CD14-positive monocyte (primary cell): ENCODE measurements at regions not wholly inside any gene's neighbourhood (a gene's known extent, or its start where the extent isn't known, plus 50 kb on each side); places are given as distances from the start of the nearest gene placed in this dataset.

Experiments used
- DNase-seq, 3 donors: peaks; one replicate each; pipeline ENCODE4 v3.0.0-alpha.2; 2011 to 2022
- H2AFZ ChIP-seq: 2 replicates; pipeline ENCODE4 v1.6.0; 2012; ENCODE audit warnings: mild to moderate bottlenecking, low read depth, low read length, inconsistent platforms; ENCODE audit not compliant: insufficient read depth, poor library complexity, severe bottlenecking
- H3K27ac ChIP-seq, 2 donors: 1 replicate in 1 of 2; 2 replicates in 1 of 2; pipeline ENCODE4 v1.5.1; 2012 to 2013; ENCODE audit warnings: low read length in 2 of 2, control low read depth in 1 of 2, inconsistent platforms in 1 of 2, low read depth in 1 of 2, mild to moderate bottlenecking in 1 of 2
- H3K27me3 ChIP-seq, 2 donors: one replicate each; pipeline versions ENCODE4 v1.6.0 to v1.6.1; 2011 to 2013; ENCODE audit warnings: low read length in 2 of 2; ENCODE audit not compliant: control insufficient read depth in 2 of 2, insufficient read depth in 2 of 2
- H3K36me3 ChIP-seq, 2 donors: replicated peaks in 1 of 2; 1 replicate in 1 of 2; 2 replicates in 1 of 2; pipeline versions ENCODE4 v1.5.1 to v1.6.1; 2012 to 2013; ENCODE audit warnings: low read length in 2 of 2, control low read depth in 1 of 2, inconsistent platforms in 1 of 2, mild to moderate bottlenecking in 1 of 2; ENCODE audit not compliant: insufficient read depth in 2 of 2, control insufficient read depth in 1 of 2
- H3K4me1 ChIP-seq, 2 donors: 1 replicate in 1 of 2; 2 replicates in 1 of 2; pipeline versions ENCODE4 v1.5.1 to v1.6.1; 2012 to 2013; ENCODE audit warnings: low read length in 2 of 2, control low read depth in 1 of 2, inconsistent platforms in 1 of 2, mild to moderate bottlenecking in 1 of 2, moderate library complexity in 1 of 2; ENCODE audit not compliant: insufficient read depth in 2 of 2, control insufficient read depth in 1 of 2
- H3K4me2 ChIP-seq: replicated peaks from 2 replicates; pipeline ENCODE3; 2012; ENCODE audit warnings: low read length, moderate library complexity, mild to moderate bottlenecking; ENCODE audit not compliant: poor library complexity, severe bottlenecking; ENCODE audit errors: extremely low read depth
- H3K4me3 ChIP-seq, 3 experiments: fragments of 200-600 bp in 1 of 3; sonication (generic) in 1 of 3; replicated peaks in 1 of 3; 1 replicate in 2 of 3; 2 replicates in 1 of 3; pipeline ENCODE4 v1.5.1; 2011 to 2013; ENCODE audit warnings: low read length in 3 of 3, mild to moderate bottlenecking in 3 of 3, control low read depth in 2 of 3, low read depth in 2 of 3, inconsistent platforms in 1 of 3, moderate library complexity in 1 of 3
- H3K79me2 ChIP-seq: 2 replicates; pipeline ENCODE4 v1.6.0; 2012; ENCODE audit warnings: mild to moderate bottlenecking, control low read depth, inconsistent platforms, low read length, moderate library complexity; ENCODE audit not compliant: insufficient read depth
- H3K9ac ChIP-seq: 2 replicates; pipeline ENCODE4 v1.6.0; 2017; ENCODE audit warnings: low read length, mild to moderate bottlenecking; ENCODE audit not compliant: insufficient read depth, poor library complexity, severe bottlenecking
- H3K9me3 ChIP-seq, 2 donors: replicated peaks in 1 of 2; 1 replicate in 1 of 2; 2 replicates in 1 of 2; pipeline versions ENCODE4 v1.5.1 to v1.6.1; 2012 to 2013; ENCODE audit warnings: low read length in 2 of 2, control low read depth in 1 of 2; ENCODE audit not compliant: control insufficient read depth in 1 of 2, insufficient read depth in 1 of 2
- H4K20me1 ChIP-seq: 2 replicates; pipeline ENCODE4 v1.6.0; 2012; ENCODE audit warnings: mild to moderate bottlenecking, low read length, control low read depth, moderate library complexity; ENCODE audit not compliant: insufficient read depth
- H3K27ac Mint-ChIP-seq, 7 donors: one replicate each; pipeline ENCODE4 v1.8.0; 2020; ENCODE audit warnings: mild to moderate bottlenecking in 7 of 7, mixed read lengths in 7 of 7, moderate library complexity in 6 of 7, inconsistent platforms in 2 of 7
- H3K27me3 Mint-ChIP-seq, 3 donors: one replicate each; pipeline ENCODE4 v1.8.0; 2021 to 2022; ENCODE audit warnings: low read depth in 3 of 3, mild to moderate bottlenecking in 3 of 3, mixed read lengths in 3 of 3, moderate library complexity in 3 of 3, inconsistent platforms in 1 of 3
- H3K36me3 Mint-ChIP-seq, 2 donors: one replicate each; pipeline ENCODE4 v1.8.0; 2020; ENCODE audit warnings: mixed read lengths in 2 of 2, inconsistent platforms in 1 of 2, mild to moderate bottlenecking in 1 of 2
- H3K4me1 Mint-ChIP-seq: one replicate; pipeline ENCODE4 v1.8.0; 2020; ENCODE audit warnings: mild to moderate bottlenecking, mixed read lengths
- H3K4me3 Mint-ChIP-seq, 2 donors: one replicate each; pipeline ENCODE4 v1.8.0; 2020; ENCODE audit warnings: mild to moderate bottlenecking in 2 of 2, mixed read lengths in 2 of 2, moderate library complexity in 1 of 2
- H3K9me3 Mint-ChIP-seq, 7 donors: one replicate each; pipeline ENCODE4 v1.8.0; 2020 to 2022; ENCODE audit warnings: mixed read lengths in 7 of 7, mild to moderate bottlenecking in 6 of 7, moderate library complexity in 6 of 7, inconsistent platforms in 2 of 7
- WGBS: methylation state at CpG from one replicate; pipeline ENCODE4 v1.1.5; 2013; ENCODE audit warnings: missing lambda C conversion rate; ENCODE audit not compliant: insufficient coverage; 5-methylcytosine and 5-hydroxymethylcytosine counted together
- intact Hi-C, 2 donors: fragments of 100-400 bp; cut with micrococcal nuclease; formaldehyde crosslinking; loops; one replicate each; pipeline versions ENCODE4 v1.15.0 to v1.15.1; 2023
- TF ChIP-seq, protein P1 (sequence below): fragments of 200-600 bp; IDR thresholded peaks from one replicate; pipeline ENCODE4 v1.8.0; 2022; ENCODE audit warnings: antibody characterized with exemption, mild to moderate bottlenecking

DNA sequence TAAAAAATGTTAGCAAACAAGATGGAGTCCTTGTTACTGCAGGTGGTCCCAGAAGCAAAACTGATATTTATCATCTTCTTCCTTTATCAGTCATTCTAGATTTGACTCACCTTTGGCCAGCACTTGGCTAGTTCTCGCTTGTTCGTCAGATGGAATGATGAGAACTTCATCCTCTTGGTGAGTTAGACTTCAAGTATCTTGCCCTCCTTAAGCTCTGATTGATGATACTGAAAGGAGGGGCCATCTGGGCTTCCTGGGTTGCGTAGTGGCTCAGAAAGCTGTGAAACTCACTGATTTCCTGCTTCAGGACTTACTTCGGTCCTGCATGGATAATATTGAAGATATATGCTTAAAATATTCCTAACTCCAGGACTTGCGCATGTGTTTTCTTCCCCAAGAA is 1248.2 kb upstream of the CDH9 start:
- Histone ChIP-seq H3K79me2 (no peaks in the 10 kb centered on the region), H3K4me2 (no peak overlapping the region), H2AFZ (no peak overlapping the region), H3K9me3 (peaks cover 8 to 18% of the 10 kb centered on the region in 2 donors), H3K9ac (no peak overlapping the region), H4K20me1 (no peaks in the 10 kb centered on the region), H3K27ac (no peak overlapping the region), H3K4me1 (no peaks in the 10 kb centered on the region), H3K36me3 (no peaks in the 10 kb centered on the region), H3K4me3 (no peak overlapping the region), H3K27me3 (no peaks in the 10 kb centered on the region)
- no peaks in the 10 kb centered on the region for H3K27me3 Mint-ChIP-seq
- 72% methylated on average over 2 of the region's 5 CpGs for WGBS
- H3K36me3 Mint-ChIP-seq: no peaks in the 10 kb centered on the region
- intact Hi-C loops: no loop called here
- no peaks in the 10 kb centered on the region for H3K4me1 Mint-ChIP-seq
- DNase-seq: no peak
- TF ChIP-seq, protein P1, sequence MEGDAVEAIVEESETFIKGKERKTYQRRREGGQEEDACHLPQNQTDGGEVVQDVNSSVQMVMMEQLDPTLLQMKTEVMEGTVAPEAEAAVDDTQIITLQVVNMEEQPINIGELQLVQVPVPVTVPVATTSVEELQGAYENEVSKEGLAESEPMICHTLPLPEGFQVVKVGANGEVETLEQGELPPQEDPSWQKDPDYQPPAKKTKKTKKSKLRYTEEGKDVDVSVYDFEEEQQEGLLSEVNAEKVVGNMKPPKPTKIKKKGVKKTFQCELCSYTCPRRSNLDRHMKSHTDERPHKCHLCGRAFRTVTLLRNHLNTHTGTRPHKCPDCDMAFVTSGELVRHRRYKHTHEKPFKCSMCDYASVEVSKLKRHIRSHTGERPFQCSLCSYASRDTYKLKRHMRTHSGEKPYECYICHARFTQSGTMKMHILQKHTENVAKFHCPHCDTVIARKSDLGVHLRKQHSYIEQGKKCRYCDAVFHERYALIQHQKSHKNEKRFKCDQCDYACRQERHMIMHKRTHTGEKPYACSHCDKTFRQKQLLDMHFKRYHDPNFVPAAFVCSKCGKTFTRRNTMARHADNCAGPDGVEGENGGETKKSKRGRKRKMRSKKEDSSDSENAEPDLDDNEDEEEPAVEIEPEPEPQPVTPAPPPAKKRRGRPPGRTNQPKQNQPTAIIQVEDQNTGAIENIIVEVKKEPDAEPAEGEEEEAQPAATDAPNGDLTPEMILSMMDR: no peak
- H3K4me3 Mint-ChIP-seq: no peak overlapping the region
- peaks cover 0 to 9% (median 0%) of the 10 kb centered on the region in 7 donors for H3K9me3 Mint-ChIP-seq
- H3K27ac Mint-ChIP-seq: no peak overlapping the region

DNA sequence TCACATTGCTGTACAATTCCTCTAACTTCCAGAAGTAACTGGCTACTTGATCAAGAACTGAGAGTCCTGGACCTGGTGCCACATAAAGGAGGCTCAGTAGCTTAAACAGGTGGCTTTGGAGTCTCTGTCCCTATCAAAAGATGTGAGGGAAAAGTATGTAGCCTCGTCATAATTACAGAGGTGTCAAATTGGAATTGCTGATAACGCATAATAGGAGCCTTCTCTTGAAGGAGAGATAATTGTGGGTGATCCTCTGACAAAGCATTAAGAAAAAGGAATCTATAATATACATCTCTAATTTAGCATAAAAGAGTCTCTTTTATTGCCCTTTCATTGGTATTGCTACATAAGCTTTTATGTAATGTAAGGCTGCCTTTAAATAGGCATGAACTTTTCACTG is 1246.4 kb upstream of the CDH9 start:
- H3K4me1 ChIP-seq: no peaks in the 10 kb centered on the region
- Mint-ChIP-seq H3K9me3 (peaks cover 0 to 9% (median 0%) of the 10 kb centered on the region in 7 donors), H3K36me3 (no peaks in the 10 kb centered on the region), H3K27me3 (no peaks in the 10 kb centered on the region), H3K4me1 (no peaks in the 10 kb centered on the region), H3K27ac (no peak overlapping the region), H3K4me3 (no peak overlapping the region)
- DNase-seq: no peak
- H3K4me3 ChIP-seq: no peak overlapping the region
- WGBS: 71% methylated on average over 1 of the region's 2 CpGs
- no peaks in the 10 kb centered on the region for H3K27me3 ChIP-seq
- H3K79me2 ChIP-seq: no peaks in the 10 kb centered on the region
- no peaks in the 10 kb centered on the region for H4K20me1 ChIP-seq
- H3K9me3 ChIP-seq: peaks cover 8 to 18% of the 10 kb centered on the region in 2 donors
- TF ChIP-seq, protein P1: no peak
- H3K9ac ChIP-seq: no peak overlapping the region
- intact Hi-C loops: no loop called here
- no peaks in the 10 kb centered on the region for H3K36me3 ChIP-seq
- no peak overlapping the region for H3K4me2 ChIP-seq
- H2AFZ ChIP-seq: no peak overlapping the region
- no peak overlapping the region for H3K27ac ChIP-seq
